Urothelium cell line (cell line): ENCODE measurements at regions not wholly inside any gene's neighbourhood (a gene's known extent, or its start where the extent isn't known, plus 50 kb on each side); places are given as distances from the start of the nearest gene placed in this dataset.

Experiments
- DNase-seq: peaks from one replicate; pipeline ENCODE4 v3.0.0; 2011; ENCODE audit warnings: low spot score, mixed read lengths
- FAIRE-seq: peaks from 2 replicates; lab custom pipeline; 2011; peaks lifted over from hg19 to GRCh38; lab: Jason Lieb, UNC

- FAIRE-seq (no peak), DNase-seq (no peak)
Measured at GRCh38 chr4:22233230-22233629, 282.6 kb downstream of the ADGRA3 start.

- DNase-seq: no peak
- FAIRE-seq: no peak
Measured at GRCh38 chr4:22220965-22221364, 272.4 kb upstream of the KCNIP4 start.

- no peak for DNase-seq
- no peak for FAIRE-seq
Measured at GRCh38 chr4:22217480-22217879, 268.9 kb upstream of the KCNIP4 start.

- DNase-seq: no peak
- no peak for FAIRE-seq
Measured at GRCh38 chr4:22216278-22216677, 267.7 kb upstream of the KCNIP4 start.

- FAIRE-seq: no peak
Measured at GRCh38 chr4:22215084-22215483, 266.5 kb upstream of the KCNIP4 start.

GRCh38 chr4:22203711-22204011 is 255.1 kb upstream of the KCNIP4 start:
- FAIRE-seq (no peak), DNase-seq (no peak)

More at GRCh38 chr4:22215084-22215483, 266.5 kb upstream of the KCNIP4 start:
- no peak for DNase-seq

GRCh38 chr4:22202975-22203710 is 254.6 kb upstream of the KCNIP4 start:
- no peak for DNase-seq
- no peak for FAIRE-seq

GRCh38 chr4:22202246-22202974 is 253.8 kb upstream of the KCNIP4 start:
- FAIRE-seq (no peak), DNase-seq (no peak)

- DNase-seq (no peak), FAIRE-seq (no peak)
Measured at GRCh38 chr4:22201256-22201655, 252.7 kb upstream of the KCNIP4 start.

GRCh38 chr4:22196551-22196950 is 248.0 kb upstream of the KCNIP4 start:
- FAIRE-seq (no peak), DNase-seq (no peak)

- DNase-seq (no peak), FAIRE-seq (no peak)
Measured at GRCh38 chr4:22192084-22192511, 243.5 kb upstream of the KCNIP4 start.

- FAIRE-seq (no peak), DNase-seq (no peak)
Measured at GRCh38 chr4:22191565-22191964, 243.0 kb upstream of the KCNIP4 start.

GRCh38 chr4:22190855-22191254 is 242.3 kb upstream of the KCNIP4 start:
- DNase-seq (peak; percentile 65), FAIRE-seq (no peak)

GRCh38 chr4:22187203-22187820 is 238.7 kb upstream of the KCNIP4 start:
- DNase-seq (no peak), FAIRE-seq (no peak)

GRCh38 chr4:22181736-22182135 is 233.2 kb upstream of the KCNIP4 start:
- FAIRE-seq: no peak
- no peak for DNase-seq

- peak; percentile 89 for FAIRE-seq
- DNase-seq: peak; percentile 56
Measured at GRCh38 chr4:22179124-22179874, 230.7 kb upstream of the KCNIP4 start.

- DNase-seq (no peak), FAIRE-seq (no peak)
Measured at GRCh38 chr4:22174640-22175039, 226.1 kb upstream of the KCNIP4 start.

GRCh38 chr4:22170353-22170752 is 221.8 kb upstream of the KCNIP4 start:
- FAIRE-seq (no peak), DNase-seq (peak; percentile 56)

GRCh38 chr4:22167201-22167600 is 218.6 kb upstream of the KCNIP4 start:
- no peak for DNase-seq
- no peak for FAIRE-seq

- no peak for DNase-seq
- FAIRE-seq: no peak
Measured at GRCh38 chr4:22162454-22162853, 213.9 kb upstream of the KCNIP4 start.

- DNase-seq: no peak
- no peak for FAIRE-seq
Measured at GRCh38 chr4:22130741-22131140, 182.2 kb upstream of the KCNIP4 start.
